IMR-90 (cell line): ENCODE measurements at regions not wholly inside any gene's neighbourhood (a gene's known extent, or its start where the extent isn't known, plus 50 kb on each side); places are given as distances from the start of the nearest gene placed in this dataset.

ENCODE experiments used
- ATAC-seq: fragments of 200-7000 bp; cut with Tn5 transposase; 2 replicates; pipeline ENCODE4 v1.9.1; 2020; ENCODE audit warnings: low read depth, mild to moderate bottlenecking, moderate library complexity
- BruUV-seq: library from RNA; stranded (reverse); fragments of 400-500 nt; replicated peaks from 2 replicates; lab custom pipeline; 2021; lab: Mats Ljungman, UMichigan
- CTCF ChIA-PET: fragments of 300-600 bp; formaldehyde crosslinking; extraction: SDS; loops from one replicate; lab custom pipeline; 2021; ENCODE audit warnings: antibody characterized with exemption; lab: Yijun Ruan, JAX
- POLR2A ChIA-PET: fragments of 300-600 bp; sonication (Branson Sonifier 250); formaldehyde crosslinking; loops from one replicate; lab custom pipeline; 2022; ENCODE audit warnings: antibody characterized with exemption; ENCODE audit not compliant: unreplicated experiment; lab: Charles Lee
- DNase-seq: peaks from one replicate; pipeline ENCODE4 v3.0.0; 2013
- H2AFZ ChIP-seq: replicated peaks from 2 replicates; pipeline ENCODE3; 2013; ENCODE audit warnings: low read length, mild to moderate bottlenecking; ENCODE audit not compliant: poor library complexity
- H2AK5ac ChIP-seq: 2 replicates; pipeline ENCODE4 v1.6.1; 2013; ENCODE audit warnings: low read depth, low read length, inconsistent platforms
- H2AK9ac ChIP-seq: replicated peaks from 2 replicates; pipeline ENCODE3; 2013; ENCODE audit warnings: mild to moderate bottlenecking, low read depth, low read length, moderate library complexity; ENCODE audit not compliant: poor library complexity
- H2BK120ac ChIP-seq: 2 replicates; pipeline ENCODE4 v1.6.1; 2013; ENCODE audit warnings: low read depth, low read length, inconsistent platforms
- H2BK15ac ChIP-seq: 3 replicates; pipeline ENCODE4 v1.6.1; 2013; ENCODE audit warnings: low read depth, low read length, inconsistent platforms
- H2BK20ac ChIP-seq: 2 replicates; pipeline ENCODE4 v1.6.1; 2013; ENCODE audit warnings: low read depth, mild to moderate bottlenecking, inconsistent platforms, low read length, moderate library complexity
- H2BK5ac ChIP-seq: 2 replicates; pipeline ENCODE4 v1.6.1; 2013; ENCODE audit warnings: mild to moderate bottlenecking, low read depth, low read length, inconsistent platforms; ENCODE audit not compliant: poor library complexity, severe bottlenecking
- H3K14ac ChIP-seq: replicated peaks from 2 replicates; pipeline ENCODE4 v1.6.1; 2013; ENCODE audit warnings: low read depth, low read length, inconsistent platforms
- H3K18ac ChIP-seq: 2 replicates; pipeline ENCODE4 v1.6.1; 2013; ENCODE audit warnings: low read depth, low read length, control low read depth
- H3K23ac ChIP-seq: 2 replicates; pipeline ENCODE4 v1.6.1; 2013; ENCODE audit warnings: low read depth, low read length, inconsistent platforms
- H3K27ac ChIP-seq: 2 replicates; pipeline ENCODE4 v1.5.1; 2013; ENCODE audit warnings: mild to moderate bottlenecking, control low read depth, low read length; ENCODE audit not compliant: insufficient read depth
- H3K27me3 ChIP-seq: 2 replicates; pipeline ENCODE4 v1.6.1; 2013; ENCODE audit warnings: low read length; ENCODE audit not compliant: control insufficient read depth, insufficient read depth
- H3K36me3 ChIP-seq: 2 replicates; pipeline ENCODE4 v1.6.1; 2013; ENCODE audit warnings: low read length, mixed read lengths; ENCODE audit not compliant: control insufficient read depth, insufficient read depth
- H3K4ac ChIP-seq: 2 replicates; pipeline ENCODE4 v1.6.1; 2013; ENCODE audit warnings: low read depth, low read length, inconsistent platforms
- H3K4me1 ChIP-seq: 2 replicates; pipeline ENCODE4 v1.6.1; 2013; ENCODE audit warnings: low read length, mixed read lengths; ENCODE audit not compliant: control insufficient read depth, insufficient read depth
- H3K4me2 ChIP-seq: 2 replicates; pipeline ENCODE4 v1.6.1; 2013; ENCODE audit warnings: low read depth, mild to moderate bottlenecking, control low read depth, low read length, moderate library complexity
- H3K4me3 ChIP-seq: 2 replicates; pipeline ENCODE4 v1.5.1; 2013; ENCODE audit warnings: low read depth, mild to moderate bottlenecking, control low read depth, low read length, moderate library complexity; ENCODE audit not compliant: insufficient read depth
- H3K56ac ChIP-seq: 2 replicates; pipeline ENCODE4 v1.6.1; 2013; ENCODE audit warnings: low read length, inconsistent platforms; ENCODE audit not compliant: insufficient read depth; ENCODE audit errors: extremely low read depth
- H3K79me1 ChIP-seq, 2 experiments: 2 replicates each; pipeline ENCODE4 v1.6.1; 2013; ENCODE audit warnings: low read length in 2 of 2, inconsistent platforms in 1 of 2, low read depth in 1 of 2
- H3K9ac ChIP-seq: 2 replicates; pipeline ENCODE4 v1.6.1; 2013; ENCODE audit warnings: low read depth, low read length, control low read depth
- H3K9me1 ChIP-seq: 2 replicates; pipeline ENCODE4 v1.6.1; 2013; ENCODE audit warnings: low read length, inconsistent platforms; ENCODE audit not compliant: insufficient read depth
- H3K9me3 ChIP-seq: 2 replicates; pipeline ENCODE4 v1.6.1; 2013; ENCODE audit warnings: low read length; ENCODE audit not compliant: control insufficient read depth, insufficient read depth
- H4K20me1 ChIP-seq: 2 replicates; pipeline ENCODE4 v1.6.1; 2013; ENCODE audit warnings: low read length, inconsistent platforms; ENCODE audit not compliant: insufficient read depth
- H4K5ac ChIP-seq: 2 replicates; pipeline ENCODE4 v1.6.1; 2013; ENCODE audit warnings: mild to moderate bottlenecking, low read depth, low read length, control low read depth
- H4K8ac ChIP-seq, 2 experiments: 2 replicates each; pipeline ENCODE4 v1.6.1; 2013; ENCODE audit warnings: low read depth in 2 of 2, low read length in 2 of 2, control low read depth in 1 of 2, inconsistent platforms in 1 of 2
- H4K91ac ChIP-seq: 2 replicates; pipeline ENCODE4 v1.6.1; 2013; ENCODE audit warnings: low read depth, low read length, inconsistent platforms; ENCODE audit not compliant: insufficient read depth
- BHLHE40 ChIP-seq: fragments of 150-350 bp; IDR thresholded peaks from 2 replicates; pipeline ENCODE4 v1.6.1; 2016; ENCODE audit warnings: mild to moderate bottlenecking, low read depth, low read length
- CHD1 ChIP-seq: IDR thresholded peaks from 2 replicates; pipeline ENCODE4 v1.6.1; 2012; ENCODE audit warnings: low read depth, low read length, improper control_type of control experiment
- FOS ChIP-seq: fragments of 150-350 bp; IDR thresholded peaks from 2 replicates; pipeline ENCODE4 v1.6.1; 2016; ENCODE audit warnings: low read depth, low read length
- MAFK ChIP-seq: IDR thresholded peaks from 2 replicates; pipeline ENCODE4 v1.6.1; 2012; ENCODE audit warnings: low read depth, low read length, improper control_type of control experiment
- MAZ ChIP-seq: IDR thresholded peaks from 2 replicates; pipeline ENCODE4 v1.6.1; 2012; ENCODE audit warnings: low read depth, mild to moderate bottlenecking, low read length, improper control_type of control experiment, moderate library complexity, borderline replicate concordance
- MXI1 ChIP-seq: IDR thresholded peaks from 2 replicates; pipeline ENCODE4 v1.6.1; 2012; ENCODE audit warnings: low read depth, mild to moderate bottlenecking, low read length, moderate library complexity, borderline replicate concordance
- NFE2L2 ChIP-seq: fragments of 150-350 bp; IDR thresholded peaks from 2 replicates; pipeline ENCODE4 v1.6.1; 2016; ENCODE audit warnings: low read depth, mild to moderate bottlenecking, low read length
- POLR2A ChIP-seq: IDR thresholded peaks from 2 replicates; pipeline ENCODE4 v1.6.1; 2012; ENCODE audit warnings: mild to moderate bottlenecking, low read depth, low read length
- RAD21 ChIP-seq: IDR thresholded peaks from 2 replicates; pipeline ENCODE4 v1.6.1; 2012; ENCODE audit warnings: low read length, improper control_type of control experiment
- RCOR1 ChIP-seq: IDR thresholded peaks from 2 replicates; pipeline ENCODE4 v1.6.1; 2012; ENCODE audit warnings: mild to moderate bottlenecking, low read length, improper control_type of control experiment; ENCODE audit not compliant: insufficient replicate concordance
- RFX5 ChIP-seq: IDR thresholded peaks from 2 replicates; pipeline ENCODE4 v1.8.0; 2012; ENCODE audit warnings: low read depth, mild to moderate bottlenecking, low read length, moderate library complexity
- SMC3 ChIP-seq: fragments of 150-350 bp; IDR thresholded peaks from 2 replicates; pipeline ENCODE4 v1.6.1; 2016; ENCODE audit warnings: low read depth, mild to moderate bottlenecking, antibody characterized with exemption, low read length, moderate library complexity
- USF2 ChIP-seq: fragments of 150-350 bp; IDR thresholded peaks from 2 replicates; pipeline ENCODE4 v1.6.1; 2017; ENCODE audit warnings: mild to moderate bottlenecking, antibody characterized with exemption, low read length, low read depth
- WGBS, 2 experiments: methylation state at CpG; one replicate each; pipeline versions ENCODE4 v1.1.5 to v1.1.7; 2013; ENCODE audit warnings: missing lambda C conversion rate in 2 of 2; ENCODE audit not compliant: insufficient read length in 1 of 2; ENCODE audit errors: extremely low coverage in 2 of 2; 5-methylcytosine and 5-hydroxymethylcytosine counted together
- dilution Hi-C: fragments of 300-500 bp; cut with HindIII; formaldehyde crosslinking; loops from one replicate; pipeline ENCODE4 v1.14.3; 2018; ENCODE audit warnings: low sequenced_read_pairs; ENCODE audit not compliant: unreplicated experiment
- in situ Hi-C: fragments of 300-500 bp; cut with MboI; formaldehyde crosslinking; loops from 3 replicates; pipeline ENCODE4 v1.14.3; 2019; ENCODE audit warnings: low sequenced_read_pairs, inconsistent platforms, mixed read lengths
- intact Hi-C: fragments of 100-400 bp; cut with micrococcal nuclease; formaldehyde crosslinking; loops from 2 replicates; pipeline ENCODE4 v1.10.0; 2022

GRCh38 chr20:10125757-10126156, 91.0 kb downstream of the ANKEF1 start:
- Histone ChIP-seq H3K79me1 (no peaks in the 10 kb centered on the region), H2BK5ac (no peak overlapping the region), H2BK120ac (no peak overlapping the region), H4K5ac (no peak overlapping the region), H2AK5ac (no peak overlapping the region), H4K91ac (no peak overlapping the region), H3K18ac (no peak overlapping the region), H3K4me3 (no peak overlapping the region), H3K9me3 (no peaks in the 10 kb centered on the region), H3K27me3 (peaks cover 5% of the 10 kb centered on the region; the same call in 1 of the 2 replicates), H2AFZ (no peak overlapping the region), H4K20me1 (no peaks in the 10 kb centered on the region), H2BK15ac (no peak overlapping the region), H3K14ac (no peak overlapping the region), H2BK20ac (no peak overlapping the region), H3K27ac (no peak overlapping the region), H2AK9ac (no peak overlapping the region), H3K9me1 (no peaks in the 10 kb centered on the region), H3K4me1 (no peaks in the 10 kb centered on the region), H3K56ac (no peak overlapping the region), H3K36me3 (no peaks in the 10 kb centered on the region), H3K4me2 (no peak overlapping the region), H3K9ac (no peak overlapping the region), H3K4ac (no peak overlapping the region), H3K23ac (no peak overlapping the region), H4K8ac (no peak overlapping the region)
- POLR2A ChIA-PET, result no interaction called here
- no CpG with 5 or more reads among the region's 1 CpG for WGBS, 2 experiments
- BruUV-seq, result no TSS peak
- intact Hi-C loops, result no loop called here
- CTCF ChIA-PET, result no interaction called here
- peak; percentile 60; the same call in 1 of the 2 replicates for ATAC-seq
- peak; percentile 21 for DNase-seq
- in situ Hi-C loops, result no loop called here
- dilution Hi-C loops, result no loop called here
- TF ChIP-seq RCOR1, result no peak
- no peak for TF ChIP-seq BHLHE40
- TF ChIP-seq MXI1, result no peak
- TF ChIP-seq CHD1, result no peak
- no peak for TF ChIP-seq USF2
- no peak for TF ChIP-seq RAD21
- TF ChIP-seq MAZ, result no peak
- TF ChIP-seq MAFK, result no peak
- TF ChIP-seq NFE2L2, result no peak
- no peak for TF ChIP-seq RFX5
- TF ChIP-seq FOS, result no peak
- TF ChIP-seq SMC3, result no peak
- no peak for TF ChIP-seq POLR2A
